OCI-LY7 (cell line): ENCODE measurements at regions not wholly inside any gene's neighbourhood (a gene's known extent, or its start where the extent isn't known, plus 50 kb on each side); places are given as distances from the start of the nearest gene placed in this dataset.

ENCODE experiments used
- BruUV-seq: library from RNA; stranded (reverse); fragments of 400-500 nt; replicated peaks from 2 replicates; lab custom pipeline; 2021; lab: Mats Ljungman, UMichigan
- CTCF ChIA-PET: fragments of 300-600 bp; sonication (Branson Sonifier 250); formaldehyde crosslinking; loops from one replicate; lab custom pipeline; 2022; ENCODE audit warnings: antibody characterized with exemption; ENCODE audit not compliant: unreplicated experiment; lab: Charles Lee
- POLR2A ChIA-PET: fragments of 300-600 bp; sonication (Branson Sonifier 250); formaldehyde crosslinking; loops from one replicate; lab custom pipeline; 2022; ENCODE audit warnings: antibody characterized with exemption; lab: Charles Lee
- DNase-seq: peaks from one replicate; pipeline ENCODE4 v3.0.0-alpha.2; 2015; ENCODE audit warnings: low spot score
- H2AFZ ChIP-seq: fragments of 200-600 bp; sonication (generic), shearing (Covaris generic); 2 replicates; pipeline ENCODE4 v1.6.1; 2014; ENCODE audit warnings: mild to moderate bottlenecking, antibody characterized with exemption, low read length, moderate library complexity
- H3K27ac ChIP-seq: fragments of 200-600 bp; sonication (generic); 2 replicates; pipeline ENCODE4 v1.5.1; 2014; ENCODE audit warnings: mixed run types, low read depth, mild to moderate bottlenecking, moderate library complexity, low read length, inconsistent platforms; ENCODE audit not compliant: poor library complexity, severe bottlenecking
- H3K36me3 ChIP-seq: fragments of 200-600 bp; sonication (generic); 2 replicates; pipeline ENCODE4 v1.6.1; 2014; ENCODE audit warnings: mild to moderate bottlenecking, antibody characterized with exemption, low read length, moderate library complexity, mixed read lengths; ENCODE audit not compliant: insufficient read depth
- H3K4me1 ChIP-seq: fragments of 200-600 bp; sonication (generic); 2 replicates; pipeline ENCODE4 v1.5.1; 2014; ENCODE audit warnings: mild to moderate bottlenecking, low read length; ENCODE audit not compliant: insufficient read depth, poor library complexity, severe bottlenecking
- H3K4me2 ChIP-seq: fragments of 200-600 bp; sonication (generic); 2 replicates; pipeline ENCODE4 v1.6.1; 2014; ENCODE audit warnings: mild to moderate bottlenecking, low read length
- H3K4me3 ChIP-seq: fragments of 200-600 bp; sonication (generic); 2 replicates; pipeline ENCODE4 v1.5.1; 2014; ENCODE audit warnings: mild to moderate bottlenecking, low read depth, low read length; ENCODE audit not compliant: poor library complexity, severe bottlenecking
- H3K79me2 ChIP-seq: fragments of 200-600 bp; sonication (generic); 2 replicates; pipeline ENCODE4 v1.6.1; 2016; ENCODE audit warnings: low read depth, mild to moderate bottlenecking, low read length, moderate library complexity, mixed read lengths; ENCODE audit not compliant: insufficient read depth
- H3K9me2 ChIP-seq: fragments of 200-600 bp; sonication (generic); 2 replicates; pipeline ENCODE4 v1.6.1; 2016; ENCODE audit warnings: mild to moderate bottlenecking, low read length, mixed read lengths; ENCODE audit not compliant: insufficient read depth
- H3K9me3 ChIP-seq: fragments of 200-600 bp; sonication (generic); 2 replicates; pipeline ENCODE4 v1.6.1; 2014; ENCODE audit warnings: mild to moderate bottlenecking, mixed run types, low read length, mixed read lengths
- H4K20me1 ChIP-seq: fragments of 200-600 bp; sonication (generic); 2 replicates; pipeline ENCODE4 v1.6.1; 2014; ENCODE audit warnings: mild to moderate bottlenecking, antibody characterized with exemption, low read length, moderate library complexity, mixed read lengths; ENCODE audit not compliant: insufficient read depth
- EZH2phosphoT487 ChIP-seq: fragments of 200-600 bp; sonication (generic); IDR thresholded peaks from 2 replicates; pipeline ENCODE4 v1.6.1; 2018; ENCODE audit warnings: low read depth, borderline replicate concordance, mild to moderate bottlenecking, mixed run types, antibody characterized with exemption, low read length, moderate library complexity, mixed read lengths
- intact Hi-C: fragments of 100-400 bp; cut with micrococcal nuclease; formaldehyde crosslinking; loops from one replicate; pipeline ENCODE4 v1.10.0; 2022; ENCODE audit not compliant: unreplicated experiment
- TF ChIP-seq, protein P1 (sequence below): fragments of 200-600 bp; sonication (generic); conservative IDR thresholded peaks from 2 replicates; pipeline ENCODE4 v1.5.1; 2014; ENCODE audit warnings: mild to moderate bottlenecking, antibody characterized with exemption, low read length, moderate library complexity, mixed read lengths

GRCh38 chr2:175855794-175856453 is 146.1 kb downstream of the LNPK start:
- POLR2A ChIA-PET = interaction anchor here (0.6 kb wide), 1 partner anchor 1066 kb away, joined by 3 read pairs; no protein-coding TSS in a partner anchor

DNA sequence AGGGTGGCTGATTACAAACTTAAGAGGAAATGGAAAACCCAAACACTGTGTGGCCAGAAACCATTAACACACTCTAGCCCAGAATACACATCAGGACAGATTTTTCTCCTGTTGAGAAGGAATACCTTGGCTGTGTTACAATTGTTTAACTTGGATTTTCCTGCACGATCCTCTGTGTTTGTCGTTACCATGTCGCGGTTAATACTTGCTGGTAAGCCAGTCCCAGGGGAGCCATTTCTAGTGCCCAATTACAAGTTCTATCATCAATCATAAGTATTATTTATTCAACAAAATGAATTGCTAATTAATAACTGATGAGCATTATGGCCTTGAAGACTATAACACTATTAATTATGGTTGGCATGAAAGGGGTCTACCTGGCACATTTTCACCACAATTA is 146.8 kb downstream of the LNPK start:
- Histone ChIP-seq H3K79me2 (no peaks in the 10 kb centered on the region), H3K36me3 (no peaks in the 10 kb centered on the region), H3K9me3 (no peaks in the 10 kb centered on the region), H3K9me2 (no peaks in the 10 kb centered on the region), H3K4me1 (no peaks in the 10 kb centered on the region), H3K4me2 (no peak overlapping the region), H2AFZ (no peak overlapping the region), H3K4me3 (no peak overlapping the region), H4K20me1 (no peaks in the 10 kb centered on the region), H3K27ac (no peak overlapping the region)
- POLR2A ChIA-PET = no interaction called here
- TF ChIP-seq EZH2phosphoT487 = no peak
- TF ChIP-seq, protein P1, sequence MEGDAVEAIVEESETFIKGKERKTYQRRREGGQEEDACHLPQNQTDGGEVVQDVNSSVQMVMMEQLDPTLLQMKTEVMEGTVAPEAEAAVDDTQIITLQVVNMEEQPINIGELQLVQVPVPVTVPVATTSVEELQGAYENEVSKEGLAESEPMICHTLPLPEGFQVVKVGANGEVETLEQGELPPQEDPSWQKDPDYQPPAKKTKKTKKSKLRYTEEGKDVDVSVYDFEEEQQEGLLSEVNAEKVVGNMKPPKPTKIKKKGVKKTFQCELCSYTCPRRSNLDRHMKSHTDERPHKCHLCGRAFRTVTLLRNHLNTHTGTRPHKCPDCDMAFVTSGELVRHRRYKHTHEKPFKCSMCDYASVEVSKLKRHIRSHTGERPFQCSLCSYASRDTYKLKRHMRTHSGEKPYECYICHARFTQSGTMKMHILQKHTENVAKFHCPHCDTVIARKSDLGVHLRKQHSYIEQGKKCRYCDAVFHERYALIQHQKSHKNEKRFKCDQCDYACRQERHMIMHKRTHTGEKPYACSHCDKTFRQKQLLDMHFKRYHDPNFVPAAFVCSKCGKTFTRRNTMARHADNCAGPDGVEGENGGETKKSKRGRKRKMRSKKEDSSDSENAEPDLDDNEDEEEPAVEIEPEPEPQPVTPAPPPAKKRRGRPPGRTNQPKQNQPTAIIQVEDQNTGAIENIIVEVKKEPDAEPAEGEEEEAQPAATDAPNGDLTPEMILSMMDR = no peak
- intact Hi-C loops = no loop called here
- no peak for DNase-seq
- CTCF ChIA-PET = no interaction called here
- no TSS peak for BruUV-seq

More at GRCh38 chr2:175855794-175856453, 146.1 kb downstream of the LNPK start:
- CTCF ChIA-PET = no interaction called here
- Histone ChIP-seq H3K4me1 (no peaks in the 10 kb centered on the region), H3K4me3 (no peak overlapping the region), H3K9me3 (no peaks in the 10 kb centered on the region), H3K9me2 (no peaks in the 10 kb centered on the region), H3K27ac (no peak overlapping the region), H2AFZ (no peak overlapping the region), H3K79me2 (no peaks in the 10 kb centered on the region), H4K20me1 (no peaks in the 10 kb centered on the region), H3K36me3 (no peaks in the 10 kb centered on the region), H3K4me2 (no peak overlapping the region)
- BruUV-seq = no TSS peak
- no peak for DNase-seq
- TF ChIP-seq, protein P1 = no peak
- TF ChIP-seq EZH2phosphoT487 = no peak
- intact Hi-C loops = no loop called here

GRCh38 chr2:175854665-175855064 is 147.4 kb downstream of the LNPK start:
- Histone ChIP-seq H3K9me2 (no peaks in the 10 kb centered on the region), H3K4me1 (no peaks in the 10 kb centered on the region), H2AFZ (no peak overlapping the region), H3K4me2 (no peak overlapping the region), H3K4me3 (no peak overlapping the region), H3K27ac (no peak overlapping the region), H3K36me3 (no peaks in the 10 kb centered on the region), H3K79me2 (no peaks in the 10 kb centered on the region), H4K20me1 (no peaks in the 10 kb centered on the region), H3K9me3 (no peaks in the 10 kb centered on the region)
- ChIA-PET POLR2A (no interaction called here), CTCF (no interaction called here)
- DNase-seq = no peak
- no peak for TF ChIP-seq EZH2phosphoT487
- TF ChIP-seq, protein P1 = no peak
- no TSS peak for BruUV-seq
- intact Hi-C loops = no loop called here
